Activated T-cell treated with anti-CD3 and anti-CD28 coated beads for 4 hours (primary cell): ENCODE measurements at regions not wholly inside any gene's neighbourhood (a gene's known extent, or its start where the extent isn't known, plus 50 kb on each side); places are given as distances from the start of the nearest gene placed in this dataset.

ENCODE experiments used
- DNase-seq: peaks from one replicate; pipeline ENCODE4 v3.0.0-alpha.2; 2020

DNA sequence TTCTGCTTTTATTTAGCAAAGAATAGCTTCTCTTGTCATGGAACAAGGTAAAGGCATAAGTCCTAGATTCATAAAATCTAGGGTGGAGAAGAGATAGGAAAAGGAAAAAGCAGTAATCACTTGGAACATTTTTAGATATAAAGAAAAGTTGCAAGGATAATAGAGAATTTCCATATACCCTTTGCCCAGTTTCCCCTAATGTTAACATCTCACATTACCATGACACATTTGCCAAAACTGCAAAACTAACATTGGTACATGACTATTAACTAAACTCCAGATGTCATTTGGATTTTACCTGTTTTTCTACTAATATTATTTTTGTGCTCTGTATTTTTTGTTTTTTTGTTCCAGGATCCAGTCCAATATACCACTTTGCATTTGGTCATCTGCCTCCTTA, 265.1 kb downstream of the ETAA1 start:
- DNase-seq = no peak

DNA sequence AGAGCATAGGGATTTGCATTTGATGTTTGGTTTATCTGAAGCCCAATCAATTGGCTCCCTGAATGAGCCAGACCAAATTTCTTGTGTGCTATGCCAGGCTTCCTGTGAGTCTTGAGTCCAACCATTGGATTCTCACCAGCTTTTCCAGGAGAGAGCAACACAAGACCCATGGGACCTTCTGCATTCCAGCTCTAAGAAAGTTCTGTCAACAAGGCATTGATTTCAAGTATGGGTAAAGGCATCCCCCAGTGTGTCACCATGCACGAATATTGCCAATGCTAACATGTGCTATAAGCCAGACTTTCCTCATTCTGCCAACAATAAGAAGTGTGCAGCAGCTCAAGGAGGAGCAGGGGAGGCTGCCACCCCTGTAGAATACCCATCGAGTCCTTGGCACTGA, 266.6 kb downstream of the ETAA1 start:
- DNase-seq = no peak

DNA sequence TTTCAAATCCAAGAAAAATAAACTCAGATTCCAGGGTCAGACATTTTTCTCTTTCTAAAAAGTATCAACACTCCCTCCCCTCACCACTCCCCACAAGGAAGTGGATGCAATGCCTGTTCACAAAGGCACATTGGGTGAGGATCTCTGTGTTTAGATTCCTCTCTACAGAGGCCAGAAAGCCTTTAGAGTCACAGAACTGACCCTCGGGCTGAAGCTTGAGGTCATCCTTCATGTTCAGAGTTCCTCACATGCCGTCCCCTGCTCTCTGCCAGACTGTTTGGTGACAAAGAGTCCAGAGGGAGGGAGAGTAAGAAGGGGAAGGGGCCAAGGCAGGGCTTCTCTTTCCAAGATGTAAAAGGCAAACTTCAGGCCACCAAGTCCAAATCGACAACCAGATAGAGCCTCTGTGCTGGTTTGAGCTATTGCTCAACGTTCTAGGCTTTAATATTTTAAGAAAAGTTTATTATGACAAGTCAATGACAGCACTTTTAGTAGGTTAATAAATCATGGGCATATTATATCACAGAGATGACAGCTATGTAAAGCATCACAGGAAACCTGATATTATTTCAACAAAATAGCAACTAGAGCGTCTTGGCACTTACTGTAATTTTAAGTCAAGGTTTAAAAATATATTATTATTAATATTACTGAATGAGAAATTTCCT, 269.4 kb downstream of the ETAA1 start:
- no peak for DNase-seq

DNA sequence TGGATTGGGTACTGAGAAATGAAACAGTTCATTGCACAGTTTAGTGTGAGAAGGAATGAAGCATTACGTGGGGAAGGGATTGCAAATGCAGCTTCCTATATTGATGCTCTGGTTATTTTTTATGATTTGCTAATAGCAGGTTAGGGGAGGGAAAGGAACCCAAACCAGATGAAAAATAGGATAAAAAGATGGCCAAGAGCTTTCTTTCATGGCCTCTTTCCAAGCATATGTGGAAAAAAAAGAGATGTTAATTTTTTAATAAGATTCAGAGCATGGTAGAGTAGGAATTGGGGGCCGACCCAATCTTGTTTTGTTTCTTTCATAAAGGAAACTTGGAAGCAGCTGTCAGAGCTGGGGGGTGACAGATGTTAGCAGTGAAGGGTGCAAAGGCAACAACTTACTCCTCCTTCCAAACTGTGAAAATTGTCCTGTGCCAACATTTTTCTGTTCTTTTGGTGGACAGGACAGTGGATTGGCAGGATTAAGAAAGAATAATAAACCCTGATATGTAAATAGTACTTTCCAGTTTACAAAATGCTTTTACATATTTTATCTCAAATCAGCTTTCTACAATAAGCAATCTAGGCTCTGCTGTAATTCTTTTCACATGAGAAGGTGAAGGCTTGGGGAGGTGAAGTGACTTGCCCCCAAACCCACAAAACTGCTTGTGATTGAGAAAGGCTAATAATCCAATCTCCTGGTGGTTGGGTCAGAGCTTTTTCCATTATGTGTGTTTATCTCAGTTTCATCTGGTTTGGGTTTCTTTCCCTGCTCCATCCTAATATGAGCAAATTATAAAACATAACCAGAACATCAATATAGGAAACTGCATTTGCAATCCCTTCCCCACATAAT, 270.1 kb downstream of the ETAA1 start:
- DNase-seq = no peak

DNA sequence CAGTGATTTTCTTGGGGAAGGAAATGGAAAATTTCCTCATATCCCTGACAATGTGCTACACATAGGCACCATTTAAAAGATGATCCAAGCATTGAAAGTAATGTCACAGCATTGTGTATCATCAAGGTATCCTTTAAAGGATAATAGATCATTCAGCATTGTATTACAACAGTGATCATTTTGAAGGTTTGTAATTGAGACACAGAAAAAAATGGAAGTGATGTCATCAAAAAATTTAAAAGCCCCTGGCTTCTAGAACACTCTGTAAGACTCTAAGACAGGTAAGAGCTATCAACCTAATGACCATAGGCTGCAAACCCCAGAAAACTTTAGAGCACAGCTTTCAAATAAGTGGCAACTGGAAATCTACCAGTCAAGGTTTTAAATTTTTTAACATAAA, 271.4 kb downstream of the ETAA1 start:
- no peak for DNase-seq

DNA sequence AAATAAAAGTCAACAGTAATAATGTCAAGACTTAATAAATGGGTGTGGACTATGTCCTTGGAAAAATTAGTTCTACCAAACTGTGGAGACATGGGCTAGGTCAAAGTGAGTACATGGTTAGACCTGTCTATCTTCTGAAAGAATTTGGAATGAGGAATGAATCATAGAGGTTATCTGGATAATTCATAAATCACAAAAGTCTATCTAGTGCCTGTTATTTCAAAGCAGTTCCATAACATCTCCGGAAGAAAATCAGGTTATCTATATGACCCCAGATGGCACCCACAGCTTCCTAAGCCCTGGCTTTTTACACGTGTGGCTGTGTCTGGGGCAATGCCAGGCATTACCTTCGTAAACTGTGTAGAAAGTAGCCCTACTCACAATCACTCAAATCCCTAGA, 272.0 kb downstream of the ETAA1 start:
- no peak for DNase-seq

DNA sequence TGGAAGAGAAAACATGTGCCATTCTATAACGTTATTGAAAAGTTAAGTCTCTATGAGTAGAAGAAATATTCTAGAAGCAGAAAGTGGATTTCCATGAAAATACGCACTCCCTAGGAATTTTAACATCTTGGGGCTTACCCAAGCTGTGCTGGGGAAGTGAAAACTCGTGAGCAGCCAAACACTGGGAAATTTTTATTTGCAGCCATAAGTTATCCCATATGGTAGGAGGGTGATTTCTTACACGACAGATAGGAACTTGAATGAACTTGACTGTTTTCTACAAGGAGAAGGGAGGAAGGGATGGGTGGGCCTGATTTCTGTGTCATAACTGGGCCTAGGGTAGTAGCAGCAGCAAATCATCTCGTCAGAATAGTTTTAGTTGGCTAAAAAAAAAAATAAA, 272.6 kb downstream of the ETAA1 start:
- no peak for DNase-seq

DNA sequence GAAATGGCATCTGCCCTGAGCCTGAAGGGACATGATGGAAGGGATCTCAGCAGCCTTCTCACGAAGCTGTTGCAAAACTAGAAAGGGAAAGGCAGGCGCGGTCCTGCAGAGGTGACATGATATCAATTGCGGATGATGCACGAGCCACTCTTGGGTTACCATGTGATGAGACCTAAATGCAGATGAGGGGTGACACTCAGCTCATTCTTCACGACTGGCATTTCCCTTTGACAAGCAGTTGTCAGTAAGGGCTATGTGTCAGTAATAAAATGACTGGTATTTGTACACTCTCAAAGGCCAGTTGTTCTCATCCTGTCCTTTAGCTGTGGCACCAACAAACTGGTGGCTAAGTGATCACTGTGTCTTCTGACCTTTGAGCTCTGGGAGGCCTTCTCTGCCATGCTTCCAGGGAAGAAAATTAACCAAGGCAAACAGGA, 273.6 kb downstream of the ETAA1 start:
- no peak for DNase-seq

DNA sequence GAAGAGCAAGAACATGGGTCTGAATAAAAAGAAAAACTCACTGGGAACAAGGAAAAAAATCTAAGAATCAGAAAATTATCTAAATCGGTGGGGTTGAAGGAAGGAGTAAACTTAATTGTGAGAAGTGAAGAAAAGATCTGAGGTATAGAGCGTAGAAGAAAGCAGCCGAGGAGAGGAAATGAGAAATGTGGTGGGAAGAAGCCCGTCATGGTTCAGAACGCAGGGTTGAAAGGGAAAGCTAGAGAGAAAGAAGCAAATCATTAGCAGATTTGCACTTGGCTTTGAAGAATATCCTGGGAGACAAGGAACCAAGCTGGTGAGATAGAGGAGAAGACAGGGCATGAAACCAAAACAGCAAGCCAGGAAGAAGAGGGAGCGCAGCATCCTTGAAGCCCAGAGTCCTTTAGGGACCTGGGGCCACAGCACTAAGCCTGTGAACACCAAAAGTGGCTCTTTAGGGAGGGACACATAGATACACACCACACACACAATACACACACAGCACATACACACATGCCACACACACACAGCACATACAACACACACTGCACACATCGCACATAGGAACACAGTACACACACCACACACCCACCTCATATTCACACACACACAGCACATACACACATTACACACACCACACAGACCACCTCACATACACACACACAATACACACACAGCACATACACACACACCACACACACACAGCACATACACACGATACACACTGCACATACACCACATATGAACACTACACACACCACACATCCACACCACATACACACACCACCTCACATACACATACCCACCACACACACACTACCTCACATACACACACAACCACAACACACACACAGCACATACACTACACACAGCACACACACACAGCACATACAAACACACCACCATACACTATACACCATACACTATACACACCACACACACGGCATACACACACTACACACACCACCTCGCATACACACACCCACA, 274.6 kb downstream of the ETAA1 start:
- no peak for DNase-seq

DNA sequence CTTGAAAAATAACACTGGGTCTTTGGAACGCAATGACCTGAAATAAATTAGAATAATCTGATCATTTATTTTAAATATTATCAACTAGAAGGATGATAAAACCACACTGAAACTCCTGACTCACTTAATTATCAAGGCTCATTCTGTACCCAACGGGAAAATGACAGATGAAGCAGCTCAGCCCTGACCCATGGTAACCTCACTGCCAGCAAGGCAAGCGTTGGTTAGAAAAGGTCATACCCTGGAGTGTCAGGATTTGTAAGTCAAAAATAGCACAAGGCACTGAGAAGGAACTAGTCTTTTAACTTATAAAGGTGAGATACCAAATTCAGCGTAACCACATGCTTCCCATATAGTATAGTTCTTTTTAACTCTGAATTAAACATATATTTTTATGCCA, 277.5 kb downstream of the ETAA1 start:
- no peak for DNase-seq

DNA sequence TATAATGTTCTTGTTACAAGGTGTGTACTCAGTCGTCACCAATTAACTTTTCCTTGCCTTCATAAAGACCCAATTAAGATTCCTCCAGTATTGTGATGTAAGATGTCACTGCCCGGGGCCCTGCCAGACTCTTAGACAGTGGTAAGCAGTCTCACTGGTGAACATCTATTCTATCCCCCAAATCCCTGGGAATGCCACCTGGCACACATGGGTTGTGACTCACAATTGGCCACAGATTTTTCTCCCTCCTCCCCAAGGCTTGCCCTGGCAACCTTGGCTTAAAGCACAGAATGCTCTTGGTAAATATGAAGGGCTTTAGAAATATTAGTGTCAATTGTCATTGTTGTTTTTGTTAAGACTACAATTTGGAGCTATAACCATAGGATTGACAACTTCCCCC, 287.9 kb downstream of the ETAA1 start:
- no peak for DNase-seq

DNA sequence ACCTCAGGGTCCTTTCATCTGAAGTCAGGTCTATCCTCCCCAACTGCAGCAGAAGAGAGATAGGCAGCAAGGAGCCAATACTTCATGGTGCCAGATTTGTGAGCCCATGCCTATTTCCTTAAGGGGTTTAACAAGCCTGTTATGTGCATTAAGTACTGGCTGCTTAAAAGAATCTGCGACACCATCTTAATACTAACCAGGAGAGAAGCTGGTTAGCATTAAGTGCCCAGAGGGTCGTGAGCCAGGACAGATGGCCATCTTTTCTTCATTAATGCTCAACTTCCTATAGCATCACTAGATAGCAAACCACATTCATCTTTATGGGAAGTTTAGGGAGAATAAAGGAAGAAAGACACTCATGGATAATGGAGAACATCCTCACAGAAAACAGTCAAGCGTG, 289.1 kb downstream of the ETAA1 start:
- no peak for DNase-seq

DNA sequence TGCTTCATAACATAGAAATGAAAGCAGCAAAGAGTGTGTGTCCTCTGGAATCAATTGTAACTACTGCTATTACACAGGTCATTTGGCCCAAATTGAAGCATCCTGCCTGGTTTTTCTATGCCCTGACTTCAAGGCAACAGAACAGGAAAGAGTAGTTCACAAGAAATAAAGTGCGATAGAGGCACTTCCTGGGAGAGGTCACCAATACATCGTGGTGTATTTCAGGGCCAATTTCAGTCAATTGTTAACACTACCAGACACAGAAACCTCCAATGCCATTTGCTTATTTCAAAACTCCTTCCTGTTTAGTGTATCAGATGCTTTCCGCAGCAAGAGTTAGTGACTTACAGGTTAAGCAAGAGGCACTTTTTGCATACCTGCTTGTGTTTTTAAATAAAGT, 292.1 kb downstream of the ETAA1 start:
- DNase-seq = no peak

DNA sequence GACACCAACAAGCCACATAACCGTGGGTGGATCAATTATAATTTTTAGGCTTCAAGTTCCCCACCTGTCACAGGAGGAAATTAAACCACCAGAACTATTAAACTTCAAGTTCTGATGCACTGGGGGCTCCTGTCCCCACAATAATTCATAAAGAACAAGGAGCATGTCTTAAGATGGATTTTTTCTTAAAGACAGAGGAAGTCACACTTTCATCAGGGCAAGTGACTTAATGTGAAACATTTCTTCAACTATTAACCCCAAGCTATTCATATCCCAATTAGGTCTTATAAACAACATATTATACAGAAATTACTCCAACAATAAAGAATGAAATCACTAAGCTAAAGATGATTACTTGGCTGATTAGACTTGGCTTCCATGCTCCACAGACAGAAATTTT, 292.5 kb downstream of the ETAA1 start:
- DNase-seq = no peak

DNA sequence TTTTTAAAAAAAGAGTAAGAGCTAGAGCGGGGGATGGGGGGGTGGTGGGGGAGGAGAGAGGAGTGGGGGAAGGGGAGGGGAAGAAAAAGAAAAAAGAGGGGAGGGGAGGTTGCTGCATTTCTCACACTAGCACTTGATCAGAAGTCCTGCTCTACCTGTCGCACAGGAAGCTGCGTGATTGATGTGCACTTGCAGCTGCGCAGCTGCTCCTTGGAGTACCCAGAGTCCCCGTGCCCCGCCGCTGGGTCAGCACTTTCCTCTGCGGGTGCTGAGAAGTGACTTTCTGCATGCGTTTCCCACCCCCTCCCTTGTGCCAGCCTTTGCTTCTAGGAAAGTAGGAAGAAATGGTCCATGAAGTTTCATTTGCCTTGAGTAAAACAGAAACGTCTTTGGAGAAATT, 297.3 kb downstream of the ETAA1 start:
- no peak for DNase-seq

DNA sequence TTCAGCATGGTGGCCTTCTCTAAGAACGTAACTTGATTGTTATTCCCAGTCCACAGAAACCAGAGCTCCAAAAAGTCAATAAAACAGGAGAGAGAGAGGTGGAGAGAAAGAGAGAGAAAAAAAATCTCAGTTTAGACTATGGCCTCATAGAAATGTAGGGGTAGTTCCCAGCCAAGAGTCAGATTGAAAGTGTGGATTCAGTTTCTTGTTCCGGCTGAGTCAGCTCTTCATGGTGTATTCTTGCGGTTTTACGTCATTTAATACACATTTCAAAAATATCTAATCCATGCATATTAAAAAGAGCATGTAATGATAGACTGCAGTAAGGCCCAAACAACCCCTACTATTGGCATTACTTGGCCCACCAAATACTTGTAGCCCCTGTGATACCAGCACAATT, 303.9 kb downstream of the ETAA1 start:
- no peak for DNase-seq

DNA sequence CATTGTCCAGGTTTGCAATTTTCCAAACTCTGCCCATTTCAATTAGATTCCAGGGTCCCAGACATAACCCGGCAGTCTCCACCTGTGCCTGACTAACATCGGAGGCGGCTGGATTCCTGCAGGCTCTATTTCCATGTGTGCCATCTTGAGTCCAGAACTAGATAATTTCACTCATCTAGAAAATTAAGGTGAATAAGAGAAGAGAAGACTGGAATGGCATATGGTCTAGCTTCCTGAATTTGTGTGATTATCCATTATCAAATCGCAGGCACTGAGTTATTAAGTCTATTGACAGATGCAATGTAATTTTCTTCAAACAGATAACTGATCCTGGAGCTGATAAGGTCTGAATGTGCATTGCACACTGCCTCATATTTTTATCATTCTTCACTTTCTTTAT, 305.2 kb downstream of the ETAA1 start:
- DNase-seq = no peak

DNA sequence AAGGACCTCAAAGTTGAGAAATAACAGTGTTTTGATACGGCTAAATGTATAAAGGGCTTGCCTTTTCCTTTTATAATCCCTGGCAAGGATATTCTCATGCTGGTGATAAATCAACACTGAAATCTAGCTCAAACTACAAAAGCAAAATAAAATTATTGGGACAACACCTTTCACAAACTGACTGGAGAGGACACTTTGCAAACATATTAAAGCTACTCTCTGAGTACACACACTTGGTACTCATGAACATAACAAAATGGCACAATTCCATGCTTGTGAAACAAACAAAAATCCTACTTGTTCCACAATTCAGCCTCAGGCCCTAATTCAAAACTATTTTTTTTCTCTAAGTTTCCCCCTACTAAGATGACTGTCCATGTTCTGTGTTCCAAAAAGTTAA, 305.8 kb downstream of the ETAA1 start:
- no peak for DNase-seq

DNA sequence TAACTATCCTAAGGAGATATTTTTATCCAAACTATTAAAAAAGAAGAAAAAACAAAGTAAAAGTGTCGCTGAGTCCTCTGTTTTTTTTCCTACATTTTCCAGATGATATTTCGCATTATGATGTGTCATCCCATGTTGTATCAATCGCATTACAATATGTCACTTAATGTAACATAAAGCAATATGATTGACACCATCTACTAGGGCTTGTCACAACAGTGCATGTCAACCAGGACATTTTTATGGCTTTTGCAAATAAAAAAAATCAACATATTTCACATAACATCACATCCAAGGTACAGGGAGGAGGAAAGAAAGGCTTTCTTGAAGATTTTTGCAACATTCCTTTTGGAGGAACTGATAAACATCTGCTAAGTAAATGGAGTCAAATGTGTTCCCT, 308.9 kb downstream of the ETAA1 start:
- no peak for DNase-seq

DNA sequence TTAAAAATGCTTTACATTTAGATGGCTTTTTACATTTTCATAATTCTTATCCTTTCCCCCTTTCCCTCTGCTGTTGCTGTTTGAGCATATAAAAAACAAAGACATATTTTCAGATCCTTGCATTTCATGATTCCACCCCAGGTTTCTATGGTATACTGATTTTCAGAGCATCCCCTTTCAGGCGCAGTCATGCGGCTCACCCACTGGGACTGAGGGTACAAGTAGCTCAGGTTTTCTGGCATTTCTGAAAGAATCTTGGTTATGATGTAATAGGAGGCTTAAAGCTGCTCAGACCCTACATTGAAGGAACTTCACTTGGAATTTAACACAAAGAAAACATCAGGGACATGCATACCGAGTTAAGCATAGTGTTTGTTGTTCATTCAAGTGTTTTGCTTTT, 310.8 kb downstream of the ETAA1 start:
- no peak for DNase-seq

DNA sequence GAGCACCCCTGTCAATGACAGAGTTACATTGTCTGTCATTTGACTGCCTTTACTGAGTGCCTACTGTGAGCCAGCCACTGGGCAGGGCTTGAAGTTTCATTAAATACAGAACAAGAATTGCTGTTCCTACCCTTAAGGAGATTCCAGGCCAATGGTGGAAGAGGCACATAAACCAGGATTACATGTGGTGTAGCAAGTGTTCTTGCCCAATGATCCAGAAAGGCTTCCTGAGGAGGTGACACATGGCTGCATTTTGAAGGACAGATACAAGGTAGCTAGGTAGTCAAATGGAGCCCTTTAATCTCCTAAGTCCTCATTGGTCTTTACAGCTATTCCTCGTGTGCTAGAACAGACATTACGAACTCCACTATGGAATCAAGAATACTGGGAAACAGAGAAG, 312.7 kb downstream of the ETAA1 start:
- DNase-seq = no peak

DNA sequence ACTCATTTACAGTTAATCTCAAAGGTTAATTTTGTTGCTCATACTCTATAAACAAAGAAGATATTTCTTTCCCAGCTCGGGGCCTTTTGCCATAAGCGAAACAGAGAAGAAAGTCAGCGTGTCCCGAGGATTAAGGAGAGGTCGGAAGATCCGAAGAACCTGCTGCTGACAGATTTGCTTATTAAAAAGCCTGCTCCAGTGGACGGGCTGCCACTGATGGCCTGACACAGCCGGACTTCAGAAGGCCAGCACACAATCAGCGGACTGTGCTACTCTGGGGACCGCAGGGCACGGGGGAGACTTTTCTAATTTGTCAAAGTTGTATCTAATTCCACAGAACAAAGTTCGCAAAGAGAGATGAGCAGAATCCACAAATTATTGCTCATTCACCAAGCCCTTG, 315.4 kb downstream of the ETAA1 start:
- DNase-seq = no peak

DNA sequence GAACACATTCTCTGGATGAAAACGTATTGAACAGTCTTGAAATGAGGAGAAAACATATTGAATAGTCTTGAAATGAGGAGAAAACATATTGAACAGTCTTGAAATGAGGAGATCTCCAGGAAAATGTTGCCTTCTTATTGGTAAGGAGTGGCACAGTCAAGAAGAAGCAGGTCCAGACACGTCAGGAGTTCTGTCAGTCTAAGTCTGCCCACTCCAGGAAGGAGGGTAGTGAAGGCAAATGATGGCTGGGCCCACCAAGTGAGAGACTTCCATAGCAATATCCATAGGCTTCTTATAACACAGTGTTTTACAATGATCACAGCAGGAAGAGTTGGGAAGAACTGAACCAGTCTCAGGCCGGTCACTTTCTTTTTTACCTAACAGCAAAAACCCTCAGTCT, 316.2 kb downstream of the ETAA1 start:
- DNase-seq = no peak
